ENCODE measurements at regions not wholly inside any gene's neighbourhood (a gene's known extent, or its start where the extent isn't known, plus 50 kb on each side); places are given as distances from the start of the nearest gene placed in this dataset.
"Not testable (repeated sequence)": the region's sequence is repeated elsewhere in the genome, so short reads cannot be mapped to it uniquely, and the experiment has no call there.

GRCh38 chr9:39005736-39006135 is 282.2 kb downstream of the CNTNAP3 start:
- H3K79me2 ChIP-seq (ENCODE audit: control insufficient read depth, insufficient read depth, low read length); H2AFZ ChIP-seq (ENCODE audit: low read length); H3K9ac ChIP-seq (ENCODE audit: insufficient read depth, low read length); H3K4me3 ChIP-seq (replicated peaks in 1 of 4; ENCODE audit: control extremely low read depth in 1 of 4, insufficient read depth in 1 of 4, low read depth in 3 of 4, low read length in 4 of 4); H3K4me1 ChIP-seq (ENCODE audit: control insufficient read depth, extremely low read depth, insufficient read depth, low read length); H4K20me1 ChIP-seq (ENCODE audit: control insufficient read depth, extremely low read depth, insufficient read depth, low read length); H3K27me3 ChIP-seq (ENCODE audit: control insufficient read depth, insufficient read depth, low read length); H3K36me3 ChIP-seq (ENCODE audit: control insufficient read depth, insufficient read depth, low read length); H3K4me2 ChIP-seq (ENCODE audit: extremely low read depth, insufficient read depth, low read length); H3K9me3 ChIP-seq (ENCODE audit: control insufficient read depth, insufficient read depth, low read depth, low read length); H3K27ac ChIP-seq (ENCODE audit: insufficient read depth, low read length): not testable (repeated sequence)
- DNase-seq (ENCODE audit: low read depth in 2 of 2), result peak in 1 of 2 donors; percentile 60

DNA sequence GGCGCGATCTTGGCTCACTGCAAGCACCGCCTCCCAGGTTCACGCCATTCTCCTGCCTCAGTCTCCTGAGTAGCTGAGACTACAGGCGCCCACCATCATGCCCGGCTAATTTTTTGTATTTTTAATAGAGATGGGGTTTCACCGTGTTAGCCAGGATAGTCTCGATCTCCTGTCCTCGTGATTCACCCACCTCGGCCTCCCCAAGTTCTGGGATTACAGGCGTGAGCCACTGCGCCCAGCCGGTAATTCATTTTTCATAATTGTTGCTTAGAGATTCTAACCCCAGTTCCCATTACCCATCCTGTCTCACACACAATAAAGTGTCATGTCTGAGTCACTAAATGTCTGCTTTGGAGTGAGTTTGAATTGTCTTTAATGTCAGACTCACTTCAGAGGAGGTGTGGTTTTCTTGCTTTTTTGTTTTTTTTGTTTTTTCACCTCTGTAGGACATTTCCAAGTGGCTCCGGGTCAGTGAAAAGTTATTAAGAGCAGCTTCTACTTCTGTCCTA is 281.2 kb upstream of the FAM240B start:
- not testable (repeated sequence) for H3K27me3 ChIP-seq (ENCODE audit: control insufficient read depth, insufficient read depth, low read length); H3K79me2 ChIP-seq (ENCODE audit: control insufficient read depth, insufficient read depth, low read length); H3K9me3 ChIP-seq (ENCODE audit: control insufficient read depth, insufficient read depth, low read depth, low read length); H3K4me1 ChIP-seq (ENCODE audit: control insufficient read depth, extremely low read depth, insufficient read depth, low read length); H3K4me3 ChIP-seq (replicated peaks in 1 of 4; ENCODE audit: control extremely low read depth in 1 of 4, insufficient read depth in 1 of 4, low read depth in 3 of 4, low read length in 4 of 4); H3K9ac ChIP-seq (ENCODE audit: insufficient read depth, low read length); H4K20me1 ChIP-seq (ENCODE audit: control insufficient read depth, extremely low read depth, insufficient read depth, low read length); H2AFZ ChIP-seq (ENCODE audit: low read length); H3K27ac ChIP-seq (ENCODE audit: insufficient read depth, low read length); H3K36me3 ChIP-seq (ENCODE audit: control insufficient read depth, insufficient read depth, low read length); H3K4me2 ChIP-seq (ENCODE audit: extremely low read depth, insufficient read depth, low read length)
- DNase-seq (ENCODE audit: low read depth in 2 of 2), result peak in 1 of 2 donors; percentile 18

DNA sequence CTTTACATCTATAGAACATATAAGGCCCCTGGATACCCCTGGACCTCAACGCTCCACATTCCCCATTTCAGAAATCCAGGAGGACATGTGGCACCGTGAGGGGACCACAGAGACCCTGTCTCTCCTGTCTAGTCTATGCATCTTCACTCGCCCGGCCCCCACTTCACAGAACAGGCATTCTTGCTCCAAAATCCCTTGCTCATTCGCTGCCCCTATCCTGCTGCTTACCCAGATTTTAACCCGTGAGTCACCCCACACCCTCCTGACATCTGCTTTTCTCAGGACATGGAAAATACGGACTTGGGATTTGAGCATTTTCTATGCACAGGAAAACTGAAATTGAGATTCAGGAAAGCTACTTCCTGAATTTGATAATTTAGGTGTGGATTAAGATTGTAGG is 279.3 kb upstream of the FAM240B start:
- not testable (repeated sequence) for H3K9me3 ChIP-seq (ENCODE audit: control insufficient read depth, insufficient read depth, low read depth, low read length); DNase-seq (ENCODE audit: low read depth in 2 of 2); H3K4me3 ChIP-seq (replicated peaks in 1 of 4; ENCODE audit: control extremely low read depth in 1 of 4, insufficient read depth in 1 of 4, low read depth in 3 of 4, low read length in 4 of 4); H2AFZ ChIP-seq (ENCODE audit: low read length); H3K9ac ChIP-seq (ENCODE audit: insufficient read depth, low read length); H4K20me1 ChIP-seq (ENCODE audit: control insufficient read depth, extremely low read depth, insufficient read depth, low read length); H3K36me3 ChIP-seq (ENCODE audit: control insufficient read depth, insufficient read depth, low read length); H3K4me2 ChIP-seq (ENCODE audit: extremely low read depth, insufficient read depth, low read length); H3K4me1 ChIP-seq (ENCODE audit: control insufficient read depth, extremely low read depth, insufficient read depth, low read length); H3K27ac ChIP-seq (ENCODE audit: insufficient read depth, low read length); H3K79me2 ChIP-seq (ENCODE audit: control insufficient read depth, insufficient read depth, low read length); H3K27me3 ChIP-seq (ENCODE audit: control insufficient read depth, insufficient read depth, low read length)

DNA sequence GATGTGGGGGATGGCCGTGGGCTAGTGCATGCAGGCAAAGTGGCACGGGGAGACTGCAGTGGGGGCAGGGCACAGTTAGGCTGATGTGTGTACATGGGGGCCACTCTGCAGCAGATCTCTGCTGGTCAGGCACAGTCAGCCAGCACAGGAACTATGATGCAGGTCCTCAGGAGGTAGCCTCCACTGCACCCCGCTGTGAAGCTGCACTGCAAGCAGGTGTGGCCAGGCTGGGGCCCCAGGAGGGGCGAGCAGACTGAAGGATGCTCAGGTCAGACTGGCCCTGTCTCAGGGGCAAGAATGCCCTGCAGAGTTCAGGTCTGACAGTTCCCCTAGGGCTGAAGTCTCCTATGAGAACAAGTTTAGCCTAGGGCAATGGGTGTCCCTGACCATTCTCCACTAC is 273.8 kb upstream of the FAM240B start:
- not testable (repeated sequence) for H3K79me2 ChIP-seq (ENCODE audit: control insufficient read depth, insufficient read depth, low read length); DNase-seq (ENCODE audit: low read depth in 2 of 2); H3K9ac ChIP-seq (ENCODE audit: insufficient read depth, low read length); H4K20me1 ChIP-seq (ENCODE audit: control insufficient read depth, extremely low read depth, insufficient read depth, low read length); H3K4me1 ChIP-seq (ENCODE audit: control insufficient read depth, extremely low read depth, insufficient read depth, low read length); H3K4me3 ChIP-seq (replicated peaks in 1 of 4; ENCODE audit: control extremely low read depth in 1 of 4, insufficient read depth in 1 of 4, low read depth in 3 of 4, low read length in 4 of 4); H3K27ac ChIP-seq (ENCODE audit: insufficient read depth, low read length); H3K9me3 ChIP-seq (ENCODE audit: control insufficient read depth, insufficient read depth, low read depth, low read length); H3K36me3 ChIP-seq (ENCODE audit: control insufficient read depth, insufficient read depth, low read length); H3K27me3 ChIP-seq (ENCODE audit: control insufficient read depth, insufficient read depth, low read length); H3K4me2 ChIP-seq (ENCODE audit: extremely low read depth, insufficient read depth, low read length); H2AFZ ChIP-seq (ENCODE audit: low read length)

DNA sequence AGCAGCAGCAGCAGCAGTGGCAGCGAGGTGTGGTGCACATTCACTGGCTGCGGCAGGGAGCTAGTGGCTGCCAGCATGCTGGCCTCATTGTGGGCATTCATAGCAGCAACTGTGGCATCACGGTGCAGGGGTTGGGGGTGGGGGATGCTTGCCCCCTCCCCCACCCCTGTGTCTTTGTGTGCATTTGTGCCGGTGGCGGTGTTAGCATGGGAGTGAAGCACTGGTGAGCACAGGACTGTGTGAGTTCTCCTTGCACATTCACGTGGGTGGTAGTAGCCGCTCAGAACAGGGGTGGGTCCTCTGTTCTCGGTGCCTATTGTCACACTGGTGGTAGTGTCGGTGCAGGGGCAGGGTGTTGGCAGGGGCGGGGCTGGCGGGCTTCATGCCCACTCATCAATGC is 273.2 kb upstream of the FAM240B start:
- not testable (repeated sequence) for H3K4me3 ChIP-seq (replicated peaks in 1 of 4; ENCODE audit: control extremely low read depth in 1 of 4, insufficient read depth in 1 of 4, low read depth in 3 of 4, low read length in 4 of 4); H3K36me3 ChIP-seq (ENCODE audit: control insufficient read depth, insufficient read depth, low read length); DNase-seq (ENCODE audit: low read depth in 2 of 2); H3K4me1 ChIP-seq (ENCODE audit: control insufficient read depth, extremely low read depth, insufficient read depth, low read length); H3K4me2 ChIP-seq (ENCODE audit: extremely low read depth, insufficient read depth, low read length); H3K9ac ChIP-seq (ENCODE audit: insufficient read depth, low read length); H3K27ac ChIP-seq (ENCODE audit: insufficient read depth, low read length); H3K9me3 ChIP-seq (ENCODE audit: control insufficient read depth, insufficient read depth, low read depth, low read length); H4K20me1 ChIP-seq (ENCODE audit: control insufficient read depth, extremely low read depth, insufficient read depth, low read length); H3K79me2 ChIP-seq (ENCODE audit: control insufficient read depth, insufficient read depth, low read length); H3K27me3 ChIP-seq (ENCODE audit: control insufficient read depth, insufficient read depth, low read length); H2AFZ ChIP-seq (ENCODE audit: low read length)

DNA sequence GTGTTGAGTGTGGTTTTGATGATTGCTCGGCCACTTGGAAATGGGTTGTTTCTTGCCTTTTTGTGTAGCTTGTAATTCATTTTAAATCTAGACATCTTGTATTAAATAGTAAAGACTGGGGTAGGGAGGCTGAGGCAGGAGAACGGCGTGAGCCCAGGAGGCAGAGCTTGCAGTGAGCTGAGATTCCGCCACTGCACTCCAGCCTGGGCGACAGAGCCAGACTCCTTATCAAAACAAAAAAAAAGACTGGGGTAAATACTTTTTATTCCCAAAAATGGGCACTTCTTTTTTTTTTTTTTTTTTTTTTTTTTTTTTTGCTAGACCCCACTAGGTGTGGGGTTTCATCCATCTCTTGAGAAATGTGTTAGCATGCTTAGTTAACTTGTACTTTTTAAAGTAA is 258.8 kb upstream of the FAM240B start:
- H3K27me3 ChIP-seq (ENCODE audit: control insufficient read depth, insufficient read depth, low read length); H4K20me1 ChIP-seq (ENCODE audit: control insufficient read depth, extremely low read depth, insufficient read depth, low read length); H3K4me3 ChIP-seq (replicated peaks in 1 of 4; ENCODE audit: control extremely low read depth in 1 of 4, insufficient read depth in 1 of 4, low read depth in 3 of 4, low read length in 4 of 4); H3K79me2 ChIP-seq (ENCODE audit: control insufficient read depth, insufficient read depth, low read length); H3K27ac ChIP-seq (ENCODE audit: insufficient read depth, low read length); H3K36me3 ChIP-seq (ENCODE audit: control insufficient read depth, insufficient read depth, low read length); DNase-seq (ENCODE audit: low read depth in 2 of 2); H2AFZ ChIP-seq (ENCODE audit: low read length); H3K4me1 ChIP-seq (ENCODE audit: control insufficient read depth, extremely low read depth, insufficient read depth, low read length); H3K4me2 ChIP-seq (ENCODE audit: extremely low read depth, insufficient read depth, low read length); H3K9me3 ChIP-seq (ENCODE audit: control insufficient read depth, insufficient read depth, low read depth, low read length); H3K9ac ChIP-seq (ENCODE audit: insufficient read depth, low read length): not testable (repeated sequence)

DNA sequence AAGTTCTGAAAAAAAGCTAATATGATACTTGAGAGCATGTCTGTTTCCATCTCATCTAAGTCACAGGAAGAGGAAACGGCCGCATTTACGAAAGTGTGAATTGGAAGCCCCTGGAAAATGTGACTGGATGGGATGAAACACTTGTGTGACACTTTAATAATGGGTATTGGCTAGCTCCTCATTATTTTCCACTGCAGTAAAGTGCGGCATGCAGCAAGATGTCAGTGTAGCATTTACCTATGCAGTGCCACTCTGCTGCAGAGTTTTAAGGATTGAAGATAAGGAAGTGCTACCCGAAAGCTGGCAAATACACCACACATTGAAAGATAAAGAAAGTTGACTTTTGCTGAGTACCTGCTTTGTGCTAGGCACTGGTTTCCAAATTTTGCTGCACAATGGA is 249.5 kb upstream of the FAM240B start:
- H3K79me2 ChIP-seq (ENCODE audit: control insufficient read depth, insufficient read depth, low read length); H3K27ac ChIP-seq (ENCODE audit: insufficient read depth, low read length); DNase-seq (ENCODE audit: low read depth in 2 of 2): not testable (repeated sequence)

More for the DNA sequence above, 249.5 kb upstream of the FAM240B start:
- H3K4me3 ChIP-seq (replicated peaks in 1 of 4; ENCODE audit: control extremely low read depth in 1 of 4, insufficient read depth in 1 of 4, low read depth in 3 of 4, low read length in 4 of 4); H3K4me1 ChIP-seq (ENCODE audit: control insufficient read depth, extremely low read depth, insufficient read depth, low read length); H3K9me3 ChIP-seq (ENCODE audit: control insufficient read depth, insufficient read depth, low read depth, low read length); H2AFZ ChIP-seq (ENCODE audit: low read length); H3K4me2 ChIP-seq (ENCODE audit: extremely low read depth, insufficient read depth, low read length); H3K9ac ChIP-seq (ENCODE audit: insufficient read depth, low read length); H3K27me3 ChIP-seq (ENCODE audit: control insufficient read depth, insufficient read depth, low read length); H3K36me3 ChIP-seq (ENCODE audit: control insufficient read depth, insufficient read depth, low read length); H4K20me1 ChIP-seq (ENCODE audit: control insufficient read depth, extremely low read depth, insufficient read depth, low read length): not testable (repeated sequence)
